PC-3 (cell line): ENCODE measurements at regions not wholly inside any gene's neighbourhood (a gene's known extent, or its start where the extent isn't known, plus 50 kb on each side); places are given as distances from the start of the nearest gene placed in this dataset.

ENCODE experiments used
- ATAC-seq: fragments of 200-7000 bp; cut with Tn5 transposase; 2 replicates; pipeline ENCODE4 v1.9.1; 2020; ENCODE audit warnings: mild to moderate bottlenecking, moderate library complexity
- BruUV-seq: library from RNA; stranded (reverse); fragments of 400-500 nt; replicated peaks from 2 replicates; lab custom pipeline; 2021; lab: Mats Ljungman, UMichigan
- CTCF ChIA-PET: fragments of 300-600 bp; sonication (Branson Sonifier 250); formaldehyde crosslinking; loops from one replicate; lab custom pipeline; 2022; ENCODE audit warnings: antibody characterized with exemption; lab: Charles Lee
- POLR2A ChIA-PET: fragments of 300-600 bp; sonication (Branson Sonifier 250); formaldehyde crosslinking; loops from one replicate; lab custom pipeline; 2022; ENCODE audit warnings: antibody characterized with exemption; ENCODE audit not compliant: unreplicated experiment; lab: Charles Lee
- DNase-seq: peaks from one replicate; pipeline ENCODE4 v3.0.0-alpha.2; 2015
- H2AFZ ChIP-seq: fragments of 300-600 bp; sonication (generic); 2 replicates; pipeline ENCODE4 v1.6.0; 2016; ENCODE audit warnings: antibody characterized with exemption, low read length
- H3F3A ChIP-seq: fragments of 300-600 bp; sonication (generic); one replicate; pipeline ENCODE4 v1.6.0; 2017; ENCODE audit warnings: antibody characterized with exemption, low read length, control low read depth, mild to moderate bottlenecking; ENCODE audit not compliant: unreplicated experiment
- H3K27ac ChIP-seq: fragments of 300-600 bp; sonication (generic); 2 replicates; pipeline ENCODE4 v1.5.1; 2016; ENCODE audit warnings: mild to moderate bottlenecking, low read length
- H3K27me3 ChIP-seq: fragments of 300-600 bp; sonication (generic); 2 replicates; pipeline ENCODE4 v1.6.1; 2016; ENCODE audit warnings: low read length, mixed read lengths
- H3K36me3 ChIP-seq: fragments of 300-600 bp; sonication (generic); 2 replicates; pipeline ENCODE4 v1.6.1; 2016; ENCODE audit warnings: low read depth, mixed run types, low read length, mixed read lengths
- H3K4me1 ChIP-seq: fragments of 300-600 bp; sonication (generic); 2 replicates; pipeline ENCODE4 v1.5.1; 2016; ENCODE audit warnings: low read length; ENCODE audit not compliant: insufficient read depth
- H3K4me2 ChIP-seq: fragments of 300-600 bp; sonication (generic); 2 replicates; pipeline ENCODE4 v1.6.0; 2016; ENCODE audit warnings: low read length
- H3K4me3 ChIP-seq: fragments of 300-600 bp; sonication (generic); 2 replicates; pipeline ENCODE4 v1.5.1; 2016; ENCODE audit warnings: mild to moderate bottlenecking, low read length, mixed read lengths
- H3K79me2 ChIP-seq: fragments of 300-600 bp; sonication (generic); 2 replicates; pipeline ENCODE4 v1.6.1; 2017; ENCODE audit warnings: low read length, mixed read lengths
- H3K9ac ChIP-seq: fragments of 300-600 bp; sonication (generic); 2 replicates; pipeline ENCODE4 v1.6.0; 2016; ENCODE audit warnings: mild to moderate bottlenecking, low read length
- H3K9me2 ChIP-seq: fragments of 300-600 bp; sonication (generic); replicated peaks from 2 replicates; pipeline ENCODE4 v1.6.1; 2016; ENCODE audit warnings: mixed run types, low read length, mixed read lengths
- H3K9me3 ChIP-seq: fragments of 300-600 bp; sonication (generic); 2 replicates; pipeline ENCODE4 v1.6.1; 2016; ENCODE audit warnings: low read length, mixed read lengths
- H4K20me1 ChIP-seq: fragments of 300-600 bp; sonication (generic); 2 replicates; pipeline ENCODE4 v1.6.1; 2016; ENCODE audit warnings: low read length, mixed read lengths
- EZH2 ChIP-seq: fragments of 300-600 bp; sonication (generic); IDR thresholded peaks from one replicate; pipeline ENCODE4 v1.6.1; 2017; ENCODE audit warnings: antibody characterized with exemption, mild to moderate bottlenecking, low read length; ENCODE audit not compliant: unreplicated experiment
- EZH2phosphoT487 ChIP-seq: fragments of 300-600 bp; sonication (generic); IDR thresholded peaks from 2 replicates; pipeline ENCODE4 v1.6.1; 2018; ENCODE audit warnings: mild to moderate bottlenecking, antibody characterized with exemption, low read length, borderline replicate concordance
- intact Hi-C: fragments of 100-400 bp; cut with micrococcal nuclease; formaldehyde crosslinking; loops from 2 replicates; pipeline ENCODE4 v1.9.0; 2023
- TF ChIP-seq, protein P1 (sequence below): fragments of 300-600 bp; sonication (generic); conservative IDR thresholded peaks from 2 replicates; pipeline ENCODE4 v1.5.1; 2017; ENCODE audit warnings: antibody characterized with exemption, low read depth, mild to moderate bottlenecking, low read length

DNA sequence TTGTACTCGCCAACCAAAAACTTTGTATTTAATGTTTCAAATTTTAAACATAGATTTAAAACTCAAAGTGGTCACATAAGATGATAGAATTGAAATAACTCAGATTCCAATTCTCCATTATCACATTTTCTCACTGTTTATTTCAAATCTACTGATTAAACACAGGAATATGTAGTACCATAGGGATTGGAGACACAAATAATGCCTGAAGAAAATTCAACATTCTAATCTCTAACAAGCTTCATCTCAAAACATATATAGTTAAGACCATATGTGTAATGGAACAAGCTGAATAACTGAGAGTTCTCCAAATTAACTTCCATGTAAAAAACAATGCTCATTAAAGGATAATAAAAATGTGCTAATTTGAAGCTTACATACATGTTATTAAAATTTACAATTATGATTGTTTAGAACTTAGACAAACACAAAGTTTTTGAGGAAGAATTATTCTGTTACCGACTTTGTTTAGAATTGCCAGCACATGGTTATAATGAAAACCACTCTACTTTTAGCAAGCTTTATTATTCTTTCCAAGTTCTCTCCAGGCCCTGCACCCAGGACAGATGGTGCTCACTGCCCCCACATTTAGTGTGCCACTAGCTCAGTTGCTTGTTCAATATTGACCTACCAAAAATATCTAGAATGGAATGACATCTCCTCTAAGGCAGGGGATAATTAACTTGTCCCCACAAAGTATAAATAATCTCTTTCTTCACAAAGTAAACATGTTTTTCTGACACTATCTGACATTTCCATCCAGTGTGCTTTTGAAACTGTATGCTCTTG is 467.2 kb downstream of the TTLL7 start:
- no TSS peak for BruUV-seq
- no peaks in the 10 kb centered on the region for H3K9me2 ChIP-seq
- H3F3A ChIP-seq: no peaks in the 10 kb centered on the region
- ChIA-PET POLR2A (no interaction called here), CTCF (no interaction called here)
- TF ChIP-seq EZH2phosphoT487: no peak
- TF ChIP-seq, protein P1, sequence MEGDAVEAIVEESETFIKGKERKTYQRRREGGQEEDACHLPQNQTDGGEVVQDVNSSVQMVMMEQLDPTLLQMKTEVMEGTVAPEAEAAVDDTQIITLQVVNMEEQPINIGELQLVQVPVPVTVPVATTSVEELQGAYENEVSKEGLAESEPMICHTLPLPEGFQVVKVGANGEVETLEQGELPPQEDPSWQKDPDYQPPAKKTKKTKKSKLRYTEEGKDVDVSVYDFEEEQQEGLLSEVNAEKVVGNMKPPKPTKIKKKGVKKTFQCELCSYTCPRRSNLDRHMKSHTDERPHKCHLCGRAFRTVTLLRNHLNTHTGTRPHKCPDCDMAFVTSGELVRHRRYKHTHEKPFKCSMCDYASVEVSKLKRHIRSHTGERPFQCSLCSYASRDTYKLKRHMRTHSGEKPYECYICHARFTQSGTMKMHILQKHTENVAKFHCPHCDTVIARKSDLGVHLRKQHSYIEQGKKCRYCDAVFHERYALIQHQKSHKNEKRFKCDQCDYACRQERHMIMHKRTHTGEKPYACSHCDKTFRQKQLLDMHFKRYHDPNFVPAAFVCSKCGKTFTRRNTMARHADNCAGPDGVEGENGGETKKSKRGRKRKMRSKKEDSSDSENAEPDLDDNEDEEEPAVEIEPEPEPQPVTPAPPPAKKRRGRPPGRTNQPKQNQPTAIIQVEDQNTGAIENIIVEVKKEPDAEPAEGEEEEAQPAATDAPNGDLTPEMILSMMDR: no peak
- TF ChIP-seq EZH2: no peak
- intact Hi-C loops: no loop called here
- H3K4me1 ChIP-seq: no peaks in the 10 kb centered on the region
- no peaks in the 10 kb centered on the region for H3K79me2 ChIP-seq
- no peaks in the 10 kb centered on the region for H3K9me3 ChIP-seq
- no peaks in the 10 kb centered on the region for H3K36me3 ChIP-seq
- DNase-seq: no peak
- no peak overlapping the region for H3K9ac ChIP-seq
- H3K4me3 ChIP-seq: no peak overlapping the region
- no peak for ATAC-seq
- H4K20me1 ChIP-seq: no peaks in the 10 kb centered on the region
- H3K27ac ChIP-seq: no peak overlapping the region
- no peak overlapping the region for H2AFZ ChIP-seq
- no peak overlapping the region for H3K4me2 ChIP-seq
- no peaks in the 10 kb centered on the region for H3K27me3 ChIP-seq

DNA sequence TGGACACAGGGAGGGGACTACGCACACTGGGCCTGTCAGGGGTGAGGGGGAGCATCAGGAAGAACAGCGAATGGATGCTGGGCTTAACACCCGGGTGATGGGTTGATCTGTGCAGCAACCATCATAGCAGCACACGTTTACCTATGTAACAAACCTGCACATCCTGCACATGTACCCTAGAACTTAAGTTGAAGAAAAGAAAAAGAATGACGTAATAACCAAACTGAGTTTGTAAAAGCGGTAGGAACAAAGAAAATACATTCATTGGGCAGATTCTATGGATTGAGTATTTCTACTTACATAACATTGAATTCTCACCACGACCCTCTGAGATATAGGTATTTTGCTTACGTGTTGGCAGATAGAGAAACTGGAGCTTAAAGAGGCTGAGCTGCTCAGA is 468.4 kb downstream of the TTLL7 start:
- Histone ChIP-seq H3K9me3 (no peaks in the 10 kb centered on the region), H3K4me2 (no peak overlapping the region), H4K20me1 (no peaks in the 10 kb centered on the region), H2AFZ (no peak overlapping the region), H3F3A (no peaks in the 10 kb centered on the region), H3K27me3 (no peaks in the 10 kb centered on the region), H3K4me1 (no peaks in the 10 kb centered on the region), H3K79me2 (no peaks in the 10 kb centered on the region), H3K4me3 (no peak overlapping the region), H3K36me3 (no peaks in the 10 kb centered on the region), H3K9ac (no peak overlapping the region), H3K9me2 (no peaks in the 10 kb centered on the region), H3K27ac (no peak overlapping the region)
- ATAC-seq (no peak), DNase-seq (no peak)
- TF ChIP-seq EZH2phosphoT487: no peak
- ChIA-PET CTCF (no interaction called here), POLR2A (no interaction called here)
- no TSS peak for BruUV-seq
- intact Hi-C loops: no loop called here

DNA sequence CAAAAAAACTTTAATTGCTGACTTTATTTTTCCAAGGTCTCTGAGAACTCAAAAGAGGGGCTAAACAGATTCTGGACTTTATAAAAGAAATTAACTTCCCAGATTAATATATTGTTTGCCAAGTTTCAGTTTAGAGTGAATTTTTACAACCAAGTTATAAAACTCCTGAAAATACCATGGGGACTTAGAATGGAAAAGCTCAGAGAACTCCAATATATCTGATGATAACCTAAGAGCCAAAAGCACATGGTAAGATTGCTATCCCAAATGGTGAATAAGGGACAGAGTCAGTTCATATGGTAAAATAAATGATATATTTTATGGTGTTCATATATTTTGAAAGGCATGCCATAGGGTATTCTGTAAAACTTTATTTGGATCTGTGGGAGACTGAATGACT is 470.9 kb downstream of the TTLL7 start:
- Histone ChIP-seq H3K79me2 (no peaks in the 10 kb centered on the region), H3F3A (no peaks in the 10 kb centered on the region), H2AFZ (no peak overlapping the region), H3K4me3 (no peak overlapping the region), H3K36me3 (no peaks in the 10 kb centered on the region), H3K9me3 (no peaks in the 10 kb centered on the region), H3K9me2 (no peaks in the 10 kb centered on the region), H3K27ac (no peak overlapping the region), H3K4me2 (no peak overlapping the region), H4K20me1 (no peaks in the 10 kb centered on the region), H3K4me1 (no peaks in the 10 kb centered on the region), H3K27me3 (no peaks in the 10 kb centered on the region), H3K9ac (no peak overlapping the region)
- BruUV-seq: no TSS peak
- ChIA-PET CTCF (no interaction called here), POLR2A (no interaction called here)
- TF ChIP-seq EZH2 (no peak), EZH2phosphoT487 (no peak)
- TF ChIP-seq, protein P1: no peak
- ATAC-seq (no peak), DNase-seq (no peak)
- intact Hi-C loops: no loop called here
